ENCODE measurements at regions not wholly inside any gene's neighbourhood (a gene's known extent, or its start where the extent isn't known, plus 50 kb on each side); places are given as distances from the start of the nearest gene placed in this dataset.

- no peak overlapping the region for H3K4me3 ChIP-seq
- no peaks in the 10 kb centered on the region for H3K9me3 ChIP-seq (replicated peaks)
- DNase-seq (ENCODE audit: low read depth in 1 of 2, low spot score in 2 of 2), result no peak
- no peak overlapping the region for H3K27ac ChIP-seq
- H3K27me3 ChIP-seq (replicated peaks), result no peaks in the 10 kb centered on the region; the same call in 1 of the 2 replicates
- peaks cover 11% of the 10 kb centered on the region for H3K4me1 ChIP-seq (replicated peaks)
- no peaks in the 10 kb centered on the region for H3K36me3 ChIP-seq
Measured at GRCh38 chr12:127079636-127080035, 1187.3 kb upstream of the TMEM132C start.

- H3K27me3 ChIP-seq (replicated peaks), result no peaks in the 10 kb centered on the region; the same call in 1 of the 2 replicates
- no peaks in the 10 kb centered on the region for H3K36me3 ChIP-seq
- DNase-seq (ENCODE audit: low read depth in 1 of 2, low spot score in 2 of 2), result no peak
- H3K9me3 ChIP-seq (replicated peaks), result no peaks in the 10 kb centered on the region
- H3K27ac ChIP-seq, result no peak overlapping the region
- no peak overlapping the region for H3K4me3 ChIP-seq
- H3K4me1 ChIP-seq (replicated peaks), result peaks cover 11% of the 10 kb centered on the region
Measured at GRCh38 chr12:127081058-127081457, 1185.9 kb upstream of the TMEM132C start.

- Histone ChIP-seq H3K4me3 (peak overlapping the region; percentile 32), H3K27ac (peak overlapping the region; percentile 77), H3K27me3 (replicated peaks) (no peaks in the 10 kb centered on the region), H3K9me3 (replicated peaks) (no peaks in the 10 kb centered on the region), H3K36me3 (no peaks in the 10 kb centered on the region), H3K4me1 (replicated peaks) (peaks cover 11% of the 10 kb centered on the region)
- peak in 1 of 2 experiments; percentile 61 for DNase-seq (ENCODE audit: low read depth in 1 of 2, low spot score in 2 of 2)
Measured at GRCh38 chr12:127083008-127083949, 1183.7 kb upstream of the TMEM132C start.

GRCh38 chr12:127101076-127101475, 1165.9 kb upstream of the TMEM132C start:
- no peaks in the 10 kb centered on the region for H3K36me3 ChIP-seq
- DNase-seq (ENCODE audit: low read depth in 1 of 2, low spot score in 2 of 2), result no peak
- no peaks in the 10 kb centered on the region for H3K27me3 ChIP-seq (replicated peaks)
- no peak overlapping the region for H3K27ac ChIP-seq
- H3K9me3 ChIP-seq (replicated peaks), result no peaks in the 10 kb centered on the region
- no peak overlapping the region for H3K4me3 ChIP-seq
- H3K4me1 ChIP-seq (replicated peaks), result no peaks in the 10 kb centered on the region

- no peaks in the 10 kb centered on the region for H3K27me3 ChIP-seq (replicated peaks)
- no peak overlapping the region for H3K27ac ChIP-seq
- H3K4me3 ChIP-seq, result no peak overlapping the region
- no peaks in the 10 kb centered on the region for H3K36me3 ChIP-seq
- H3K9me3 ChIP-seq (replicated peaks), result no peaks in the 10 kb centered on the region
- no peaks in the 10 kb centered on the region for H3K4me1 ChIP-seq (replicated peaks)
- no peak for DNase-seq (ENCODE audit: low read depth in 1 of 2, low spot score in 2 of 2)
Measured at GRCh38 chr12:127106041-127106440, 1160.9 kb upstream of the TMEM132C start.

GRCh38 chr12:127106697-127107096, 1160.3 kb upstream of the TMEM132C start:
- H3K27me3 ChIP-seq (replicated peaks), result no peaks in the 10 kb centered on the region
- no peak for DNase-seq (ENCODE audit: low read depth in 1 of 2, low spot score in 2 of 2)
- no peak overlapping the region for H3K27ac ChIP-seq
- H3K4me3 ChIP-seq, result no peak overlapping the region
- no peaks in the 10 kb centered on the region for H3K36me3 ChIP-seq
- no peaks in the 10 kb centered on the region for H3K9me3 ChIP-seq (replicated peaks)
- no peaks in the 10 kb centered on the region for H3K4me1 ChIP-seq (replicated peaks)

GRCh38 chr12:127107744-127108143, 1159.2 kb upstream of the TMEM132C start:
- Histone ChIP-seq H3K27ac (no peak overlapping the region), H3K36me3 (no peaks in the 10 kb centered on the region), H3K4me1 (replicated peaks) (no peaks in the 10 kb centered on the region), H3K9me3 (replicated peaks) (no peaks in the 10 kb centered on the region), H3K4me3 (no peak overlapping the region), H3K27me3 (replicated peaks) (no peaks in the 10 kb centered on the region)
- DNase-seq (ENCODE audit: low read depth in 1 of 2, low spot score in 2 of 2), result no peak

- Histone ChIP-seq H3K9me3 (replicated peaks) (no peaks in the 10 kb centered on the region), H3K27me3 (replicated peaks) (no peaks in the 10 kb centered on the region), H3K27ac (no peak overlapping the region), H3K4me3 (no peak overlapping the region), H3K4me1 (replicated peaks) (no peaks in the 10 kb centered on the region), H3K36me3 (no peaks in the 10 kb centered on the region)
- DNase-seq (ENCODE audit: low read depth in 1 of 2, low spot score in 2 of 2), result peak; percentile 52 to 60
Measured at GRCh38 chr12:127108360-127109215, 1158.4 kb upstream of the TMEM132C start.

GRCh38 chr12:127113945-127114344, 1153.0 kb upstream of the TMEM132C start:
- no peak overlapping the region for H3K27ac ChIP-seq

GRCh38 chr12:127115468-127116035, 1151.4 kb upstream of the TMEM132C start:
- H3K4me1 ChIP-seq (replicated peaks), result no peaks in the 10 kb centered on the region
- no peak overlapping the region for H3K27ac ChIP-seq
- H3K27me3 ChIP-seq (replicated peaks), result no peaks in the 10 kb centered on the region
- no peak for DNase-seq (ENCODE audit: low read depth in 1 of 2, low spot score in 2 of 2)
- H3K36me3 ChIP-seq, result no peaks in the 10 kb centered on the region
- no peaks in the 10 kb centered on the region for H3K9me3 ChIP-seq (replicated peaks)
- H3K4me3 ChIP-seq, result no peak overlapping the region

More at GRCh38 chr12:127113945-127114344, 1153.0 kb upstream of the TMEM132C start:
- Histone ChIP-seq H3K9me3 (replicated peaks) (no peaks in the 10 kb centered on the region), H3K36me3 (no peaks in the 10 kb centered on the region), H3K4me3 (no peak overlapping the region), H3K4me1 (replicated peaks) (no peaks in the 10 kb centered on the region), H3K27me3 (replicated peaks) (no peaks in the 10 kb centered on the region)
- no peak for DNase-seq (ENCODE audit: low read depth in 1 of 2, low spot score in 2 of 2)

- Histone ChIP-seq H3K27ac (no peak overlapping the region), H3K4me1 (replicated peaks) (no peaks in the 10 kb centered on the region), H3K36me3 (no peaks in the 10 kb centered on the region), H3K27me3 (replicated peaks) (no peaks in the 10 kb centered on the region), H3K4me3 (no peak overlapping the region), H3K9me3 (replicated peaks) (no peaks in the 10 kb centered on the region)
- no peak for DNase-seq (ENCODE audit: low read depth in 1 of 2, low spot score in 2 of 2)
Measured at GRCh38 chr12:127118251-127118650, 1148.7 kb upstream of the TMEM132C start.

GRCh38 chr12:127119600-127120140, 1147.3 kb upstream of the TMEM132C start:
- no peaks in the 10 kb centered on the region for H3K27me3 ChIP-seq (replicated peaks)
- H3K27ac ChIP-seq, result no peak overlapping the region
- DNase-seq (ENCODE audit: low read depth in 1 of 2, low spot score in 2 of 2), result no peak
- no peaks in the 10 kb centered on the region for H3K9me3 ChIP-seq (replicated peaks)
- no peak overlapping the region for H3K4me3 ChIP-seq
- no peaks in the 10 kb centered on the region for H3K36me3 ChIP-seq
- H3K4me1 ChIP-seq (replicated peaks), result no peaks in the 10 kb centered on the region

- H3K36me3 ChIP-seq, result no peaks in the 10 kb centered on the region
- no peaks in the 10 kb centered on the region for H3K27me3 ChIP-seq (replicated peaks)
- H3K4me1 ChIP-seq (replicated peaks), result peaks cover 6% of the 10 kb centered on the region
- H3K27ac ChIP-seq, result no peak overlapping the region
- no peaks in the 10 kb centered on the region for H3K9me3 ChIP-seq (replicated peaks)
- DNase-seq (ENCODE audit: low read depth in 1 of 2, low spot score in 2 of 2), result no peak
- H3K4me3 ChIP-seq, result no peak overlapping the region
Measured at GRCh38 chr12:127120851-127121250, 1146.1 kb upstream of the TMEM132C start.
